Skin of body (tissue), 1 donor: ENCODE measurements at regions not wholly inside any gene's neighbourhood (a gene's known extent, or its start where the extent isn't known, plus 50 kb on each side); places are given as distances from the start of the nearest gene placed in this dataset.

Experiments
- DNase-seq: peaks from one replicate; lab custom pipeline; 2025; lab: John Stamatoyannopoulos, UW

DNA sequence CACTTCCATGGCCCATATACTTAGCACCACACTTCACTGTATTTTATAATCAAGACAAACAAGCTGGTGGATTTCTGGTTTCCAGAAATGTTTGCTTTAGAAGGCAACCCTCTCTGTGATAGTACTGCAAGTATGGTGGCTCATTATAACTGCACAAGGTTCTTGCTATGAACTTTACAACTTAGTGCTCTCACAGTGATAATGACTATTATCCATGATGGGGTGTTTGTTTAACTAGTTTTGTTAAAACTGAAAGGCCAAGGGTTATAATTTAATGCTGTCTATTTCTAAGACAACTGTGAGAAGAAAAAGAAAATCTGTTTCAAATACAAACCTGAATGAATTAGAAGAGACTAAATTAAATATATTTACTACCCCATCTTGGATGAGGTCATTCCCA lies 903.2 kb downstream of the ADGRL2 start:
- no peak for DNase-seq

DNA sequence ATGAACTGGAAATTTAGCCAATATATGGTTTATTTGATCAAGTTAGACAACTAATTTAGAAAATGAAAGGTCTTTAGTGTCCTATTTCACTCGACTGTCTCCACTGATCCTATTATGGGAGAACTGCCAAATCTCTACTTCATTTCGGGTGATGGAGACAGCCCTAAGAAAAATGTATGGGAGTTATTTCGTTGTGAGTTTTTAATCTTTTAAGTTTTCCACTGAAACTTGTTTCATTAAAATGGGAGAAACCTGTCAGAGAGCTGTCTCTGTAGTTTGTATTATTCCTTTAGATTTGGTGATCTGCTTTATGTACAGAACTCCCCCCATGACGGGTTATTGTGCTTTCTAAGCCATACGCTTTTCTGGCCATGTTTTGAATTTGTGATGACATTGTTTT lies 899.7 kb downstream of the ADGRL2 start:
- no peak for DNase-seq

DNA sequence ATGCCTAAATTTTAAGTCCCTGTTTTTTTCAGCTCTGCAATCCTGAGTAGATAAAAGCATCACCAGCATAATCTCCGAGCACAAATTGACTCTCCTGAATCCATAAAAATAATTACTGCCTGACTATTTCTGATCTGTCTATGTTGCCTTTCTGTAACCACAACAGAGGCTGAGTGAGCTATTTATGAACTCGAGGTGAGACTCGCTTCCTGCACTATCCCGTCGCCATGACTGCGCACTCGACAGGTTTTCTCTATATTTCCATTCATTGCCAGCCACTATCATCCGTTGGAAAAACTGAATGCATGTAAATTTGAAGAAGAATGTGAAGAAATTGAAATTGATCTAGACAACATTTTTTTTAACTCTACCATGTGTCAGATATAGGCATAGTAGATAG lies 897.2 kb downstream of the ADGRL2 start:
- no peak for DNase-seq

DNA sequence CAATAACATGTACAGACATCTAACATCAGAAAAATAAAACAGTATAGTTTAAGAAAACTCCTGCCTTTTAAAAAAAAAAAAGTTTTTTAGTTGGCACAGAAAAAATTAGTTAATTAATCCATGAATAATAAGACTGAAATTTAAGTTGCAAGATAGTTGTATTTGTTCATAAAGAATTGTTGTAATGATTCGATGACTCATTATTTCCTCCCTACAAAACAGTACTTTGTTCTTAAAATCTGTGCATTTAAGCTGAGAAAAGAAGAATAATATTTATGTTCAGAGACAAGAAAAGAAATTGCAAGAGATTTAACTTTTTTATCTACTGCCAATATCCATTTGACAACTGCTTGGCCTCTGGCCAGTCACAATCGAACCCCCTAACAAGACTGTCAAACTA lies 894.7 kb downstream of the ADGRL2 start:
- peak; percentile 43 for DNase-seq

DNA sequence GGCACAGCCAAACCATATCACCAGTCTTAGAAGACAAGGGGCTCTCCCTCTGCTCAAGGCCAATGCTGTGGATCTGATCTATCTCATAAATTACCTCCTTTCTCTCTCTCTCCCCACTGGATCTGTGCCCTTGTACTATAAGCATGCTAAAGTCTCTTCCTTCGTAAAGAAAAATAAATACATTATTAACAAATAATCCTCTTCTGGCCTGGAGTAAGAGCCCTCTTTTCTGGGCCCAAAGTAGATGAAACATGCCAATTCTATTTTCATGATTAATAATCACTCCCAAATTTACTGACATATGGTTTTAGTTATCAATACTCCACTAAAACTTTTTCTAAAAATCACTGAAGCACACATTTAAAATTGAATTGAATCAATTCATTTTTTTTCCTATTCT lies 889.7 kb downstream of the ADGRL2 start:
- peak; percentile 28 for DNase-seq

DNA sequence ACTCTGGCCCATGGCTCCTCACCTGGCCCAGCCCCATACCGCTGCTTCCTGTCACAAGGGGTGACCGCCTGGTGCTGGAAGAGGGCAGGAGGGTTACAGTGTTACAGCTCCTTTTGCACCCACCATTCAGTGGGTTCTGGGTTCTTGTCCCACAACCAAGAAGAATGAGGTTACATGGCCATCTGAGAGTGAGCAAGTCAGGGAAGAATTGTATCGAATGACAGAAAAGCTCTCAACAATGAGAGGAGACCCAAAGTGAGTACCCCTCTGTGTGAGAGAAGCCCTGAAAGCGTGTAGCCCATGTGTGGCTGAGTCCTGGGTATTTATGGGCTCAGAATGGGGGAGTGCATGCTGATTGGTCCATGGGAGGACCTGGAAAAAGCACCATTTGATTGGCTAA lies 888.5 kb downstream of the ADGRL2 start:
- no peak for DNase-seq

DNA sequence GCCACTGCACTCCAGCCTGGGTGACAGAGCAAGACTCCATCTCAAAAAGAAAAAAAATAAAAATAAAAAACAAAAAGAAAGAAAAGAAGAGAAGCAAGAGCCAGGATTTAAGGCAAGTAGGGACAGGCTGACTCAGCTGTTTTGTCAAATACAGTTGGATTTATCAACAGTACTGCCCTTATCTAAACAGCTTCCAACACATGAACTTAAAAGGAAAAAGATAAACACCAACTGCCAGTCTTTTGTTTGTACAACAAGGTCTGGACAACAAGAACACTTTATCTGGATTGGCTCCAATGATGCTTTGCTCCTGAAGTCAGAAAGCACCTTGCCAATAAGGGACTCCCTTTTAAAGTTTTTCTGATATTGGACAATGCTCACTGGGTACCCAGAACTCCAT lies 886.0 kb downstream of the ADGRL2 start:
- no peak for DNase-seq

DNA sequence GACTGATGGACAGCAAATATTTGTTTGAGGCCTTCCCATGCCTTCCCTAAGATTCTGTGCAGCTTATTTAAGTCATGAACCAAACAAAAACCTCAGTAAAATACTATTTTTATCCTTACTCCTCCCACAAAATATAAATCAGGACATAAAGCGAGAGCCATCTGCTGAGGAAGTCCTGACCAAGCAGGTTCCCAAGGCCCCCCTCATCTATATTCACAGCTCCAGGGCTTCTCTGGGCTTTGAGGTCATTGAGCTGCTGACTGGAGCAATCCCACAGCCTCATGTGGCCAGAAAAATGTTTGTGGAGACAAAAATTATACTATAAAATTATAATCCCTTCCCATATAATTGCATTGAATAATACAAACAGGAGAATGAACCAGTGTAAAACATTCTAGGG lies 846.2 kb downstream of the ADGRL2 start:
- no peak for DNase-seq

DNA sequence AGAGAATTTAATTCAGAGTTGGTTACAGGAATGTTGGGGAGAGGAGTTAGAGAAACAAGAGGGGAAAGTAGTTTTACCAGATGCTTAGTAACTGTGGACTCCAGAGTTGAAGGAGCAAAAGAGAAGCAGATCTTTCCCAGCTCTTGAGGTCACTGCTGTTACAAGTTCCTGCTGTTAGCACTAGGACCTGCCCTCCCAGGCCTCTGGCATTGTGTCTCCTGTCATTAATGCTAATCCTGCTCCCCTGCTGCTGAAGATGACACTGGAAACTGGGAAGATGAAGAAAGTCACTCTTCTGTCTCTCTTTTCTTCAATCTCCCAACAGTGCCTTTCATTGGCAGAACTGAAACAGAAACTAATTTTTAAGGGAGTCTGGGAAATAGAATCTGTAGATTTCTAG lies 845.6 kb downstream of the ADGRL2 start:
- DNase-seq, result no peak

DNA sequence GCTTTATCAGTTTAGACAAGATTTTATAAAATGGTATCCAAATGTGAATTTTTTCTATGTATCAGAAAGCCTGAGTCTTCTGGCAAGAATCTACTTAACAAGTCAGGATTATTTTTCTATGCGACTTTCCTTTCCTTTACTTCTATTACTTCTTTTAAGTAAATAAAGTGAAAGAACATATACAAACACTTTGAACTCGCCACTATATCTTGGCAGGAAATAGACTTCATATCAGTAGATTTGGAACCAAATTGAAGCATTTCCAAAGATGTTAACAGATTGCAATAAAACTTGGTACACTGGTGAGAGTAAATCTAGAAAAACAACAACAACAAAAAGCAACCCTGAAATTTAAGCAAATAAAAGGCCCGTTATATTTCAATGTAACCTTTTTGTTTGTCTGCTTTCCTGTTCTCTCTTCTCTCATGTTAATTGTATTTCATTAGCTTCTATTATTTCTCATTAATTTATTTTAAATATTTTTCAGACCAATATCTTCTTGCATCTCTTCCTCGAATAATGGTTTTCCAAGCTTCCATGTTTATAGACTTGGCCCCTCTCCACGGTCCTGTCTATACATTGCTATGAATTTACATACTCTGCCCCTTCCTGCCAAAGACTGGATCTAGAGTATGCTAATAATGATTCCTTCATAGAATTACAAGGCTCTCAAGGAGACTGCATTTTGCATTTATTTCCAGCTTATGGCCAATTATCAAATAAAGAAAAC lies 843.6 kb downstream of the ADGRL2 start:
- DNase-seq, result no peak

DNA sequence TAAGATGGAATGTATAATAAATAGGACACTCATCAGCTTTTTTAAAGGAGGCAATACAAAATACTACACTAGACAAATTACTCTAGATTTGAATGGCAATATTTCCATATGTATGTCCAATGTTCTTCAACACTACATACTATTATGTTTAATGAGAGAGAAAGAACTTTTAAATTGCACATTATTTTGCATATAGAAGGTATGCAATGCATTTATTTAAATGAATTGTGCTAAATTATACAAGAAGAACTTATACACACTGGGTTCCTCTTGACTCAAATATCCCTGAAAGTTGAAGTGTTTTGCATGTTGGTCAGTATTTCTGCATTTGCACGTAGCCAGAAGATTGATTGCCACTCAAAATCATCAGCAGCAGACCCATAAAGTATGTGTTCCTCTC lies 839.6 kb downstream of the ADGRL2 start:
- no peak for DNase-seq

DNA sequence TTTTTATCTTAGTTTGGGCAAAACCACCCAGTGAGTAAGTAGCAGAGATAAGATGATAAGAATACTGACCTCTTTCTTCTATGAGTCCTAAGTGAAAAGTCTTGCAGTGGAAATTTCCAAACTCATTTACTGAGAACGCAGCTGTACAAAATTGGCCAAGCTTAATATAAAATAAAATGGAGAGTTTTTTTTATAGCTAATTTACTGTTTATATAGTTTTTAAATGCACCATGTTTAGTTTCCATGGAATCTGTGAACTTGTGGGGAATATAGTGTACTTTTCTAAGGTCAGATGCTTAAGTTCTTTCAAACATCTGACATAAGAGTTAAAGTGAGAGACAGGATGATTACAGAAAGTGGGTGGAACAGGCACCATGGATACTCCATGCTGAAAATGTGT lies 833.5 kb downstream of the ADGRL2 start:
- DNase-seq, result no peak

DNA sequence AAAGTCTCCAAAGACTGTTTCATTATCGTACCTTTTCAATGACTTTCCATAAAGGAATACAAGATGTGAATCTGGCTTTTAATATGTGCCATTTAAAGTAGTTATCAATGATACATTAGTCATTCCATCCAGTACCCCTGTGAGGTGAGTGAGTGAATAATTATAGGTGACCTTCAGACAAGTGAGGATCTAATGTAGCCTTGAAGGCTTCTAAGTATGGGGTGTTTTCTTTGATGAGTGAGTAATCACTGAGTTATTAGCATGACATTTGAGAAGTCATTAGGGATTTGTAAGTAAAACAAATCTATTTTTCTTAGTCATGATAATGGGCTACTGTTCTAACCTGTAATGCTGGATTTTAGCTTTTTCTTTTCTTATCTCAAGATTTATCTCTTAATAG lies 831.4 kb downstream of the ADGRL2 start:
- DNase-seq, result no peak

DNA sequence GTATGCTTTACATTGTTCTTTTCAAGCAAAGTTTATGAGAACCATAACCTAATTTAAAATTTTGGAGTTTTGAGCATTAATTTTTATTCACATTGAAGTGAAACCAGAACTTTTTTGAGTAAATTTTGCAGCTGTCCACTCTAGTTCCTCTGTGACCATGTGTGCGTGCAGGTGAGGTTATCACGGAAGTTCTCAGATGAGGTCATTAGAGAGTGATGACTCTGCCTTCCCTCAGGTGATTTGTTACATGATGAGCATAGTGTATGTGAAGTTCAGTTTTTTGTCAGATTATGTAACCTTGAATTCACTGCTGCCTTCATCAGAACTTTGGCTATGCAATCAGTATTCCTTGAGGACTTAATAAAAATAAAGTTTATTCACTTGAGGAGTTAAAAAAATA lies 828.2 kb downstream of the ADGRL2 start:
- DNase-seq, result no peak

DNA sequence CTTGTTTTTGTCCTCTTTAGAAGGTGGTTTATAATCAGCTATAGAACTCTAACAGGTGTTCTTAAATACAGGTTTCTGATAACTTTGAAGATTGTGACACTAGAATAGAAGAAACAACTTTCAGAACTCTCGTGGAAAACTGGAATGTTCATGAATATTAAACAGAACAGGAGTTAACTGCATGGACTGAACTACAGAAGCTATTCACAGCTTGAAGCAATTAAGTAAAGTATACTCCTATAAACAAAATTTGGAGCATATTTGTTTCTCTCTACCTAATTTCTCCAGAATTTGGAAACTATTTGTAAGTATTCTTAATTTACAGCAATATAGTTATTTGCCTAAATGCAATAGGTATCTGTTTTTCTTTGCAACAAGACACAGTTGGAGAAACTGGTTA lies 824.8 kb downstream of the ADGRL2 start:
- no peak for DNase-seq

DNA sequence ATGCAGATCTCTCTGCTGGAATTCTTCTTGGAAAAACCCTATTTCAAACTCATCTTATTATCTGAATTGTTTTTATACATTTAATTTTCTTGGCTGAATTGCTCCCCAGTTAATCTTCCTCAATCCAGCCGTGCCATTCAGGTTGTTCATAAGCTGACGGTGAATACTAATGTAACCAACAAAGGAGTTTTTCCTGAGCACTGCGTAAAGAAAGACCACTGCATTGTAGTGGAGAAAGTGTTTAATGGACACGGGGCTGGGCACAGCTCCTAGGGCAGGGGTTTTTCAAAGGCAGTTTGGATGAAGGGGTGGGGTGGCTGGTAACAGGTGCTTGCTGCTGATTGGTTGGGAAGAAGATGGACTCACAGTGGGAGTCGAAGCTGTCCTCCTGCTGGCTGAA lies 820.3 kb downstream of the ADGRL2 start:
- DNase-seq, result no peak

DNA sequence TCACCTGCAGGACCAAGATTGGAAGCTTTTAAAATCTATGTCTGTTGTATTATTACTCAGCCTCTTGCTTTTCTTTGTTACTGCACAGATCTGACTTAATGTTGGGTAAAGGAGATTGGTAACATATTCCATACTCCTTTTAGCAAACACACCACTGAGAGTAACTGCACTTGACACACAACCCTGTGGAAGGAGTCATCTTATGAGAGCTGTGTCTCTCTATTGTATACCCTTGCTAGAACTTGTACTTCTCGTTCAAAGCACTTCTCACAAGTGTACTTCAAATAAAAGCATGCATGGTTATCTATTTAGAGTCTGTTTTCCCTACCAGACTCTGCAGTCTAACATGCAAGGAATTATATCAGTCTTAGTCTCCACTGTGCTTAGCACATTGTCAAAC lies 813.4 kb downstream of the ADGRL2 start:
- no peak for DNase-seq

DNA sequence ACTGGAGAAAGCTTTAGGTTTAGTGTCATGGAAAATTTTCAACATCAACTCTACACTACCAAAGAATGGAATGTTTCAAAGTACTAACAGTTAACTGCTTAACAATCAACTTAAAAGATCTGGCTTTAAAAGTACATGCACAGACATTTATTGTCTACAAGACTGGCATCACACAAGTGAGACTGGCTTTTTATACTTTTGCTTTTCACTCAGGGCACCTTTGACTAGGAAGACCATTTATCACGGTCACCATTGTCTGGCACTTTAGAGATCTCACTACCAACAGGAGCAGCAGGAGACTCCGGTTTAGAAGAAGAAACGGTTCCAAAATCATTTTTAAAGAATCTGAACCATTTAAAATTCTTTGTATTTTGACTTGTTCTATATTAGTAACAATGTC lies 812.3 kb downstream of the ADGRL2 start:
- no peak for DNase-seq

DNA sequence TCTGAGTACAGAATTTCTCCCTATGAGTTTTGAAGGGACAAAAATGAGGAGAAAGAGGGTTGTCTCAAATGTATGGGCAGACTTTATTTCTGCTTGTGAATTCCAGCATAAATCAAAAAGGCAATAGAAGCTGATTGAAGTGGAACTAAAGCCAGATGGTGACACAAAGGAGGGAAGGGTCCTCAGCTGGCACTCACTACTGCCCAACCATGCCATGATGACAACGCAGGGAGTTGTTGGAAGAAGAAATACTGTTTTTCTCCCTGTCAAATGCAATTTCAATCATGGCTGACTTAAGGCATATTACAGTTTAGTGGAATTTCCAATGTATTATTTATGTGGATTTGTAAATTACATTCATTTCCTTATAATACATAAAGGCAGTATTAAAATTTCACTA lies 805.8 kb downstream of the ADGRL2 start:
- DNase-seq, result no peak

DNA sequence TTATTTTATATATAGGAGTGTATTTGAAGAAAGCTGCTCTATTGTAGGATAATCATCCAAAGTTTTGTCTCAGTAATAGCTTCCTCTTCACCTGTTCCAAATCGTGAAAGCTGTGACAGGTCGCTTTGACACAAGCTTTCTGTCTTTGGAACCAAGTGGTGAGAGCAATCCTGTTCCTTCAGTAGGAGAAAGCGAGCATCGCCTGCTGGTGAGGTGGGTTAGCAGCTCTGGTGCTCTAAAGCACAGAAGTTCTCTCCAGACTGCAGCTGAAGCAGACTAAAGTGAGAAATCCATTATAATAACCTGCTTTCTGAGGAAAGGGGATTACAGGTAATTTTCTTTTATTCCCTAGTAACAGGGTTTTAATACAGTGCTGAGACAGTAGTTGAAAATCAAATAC lies 803.8 kb downstream of the ADGRL2 start:
- no peak for DNase-seq

DNA sequence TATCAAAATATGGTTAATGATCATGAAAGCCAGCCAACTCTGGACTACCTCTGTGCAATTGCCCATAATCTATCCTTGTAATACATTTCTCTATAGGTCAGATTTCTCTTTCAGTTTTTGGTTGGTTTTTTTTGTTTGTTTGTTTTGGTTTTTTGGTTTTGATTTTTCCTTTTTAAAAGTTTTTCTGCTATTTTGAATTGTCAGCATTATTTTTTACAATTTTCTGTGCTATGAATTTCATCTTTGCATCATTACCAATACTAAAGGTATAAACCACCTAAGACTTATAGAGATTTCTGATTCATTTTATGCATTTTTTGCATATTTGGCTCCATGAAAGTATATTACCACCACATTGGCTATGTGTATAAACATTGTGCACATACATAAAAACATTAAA lies 799.6 kb downstream of the ADGRL2 start:
- DNase-seq, result no peak

DNA sequence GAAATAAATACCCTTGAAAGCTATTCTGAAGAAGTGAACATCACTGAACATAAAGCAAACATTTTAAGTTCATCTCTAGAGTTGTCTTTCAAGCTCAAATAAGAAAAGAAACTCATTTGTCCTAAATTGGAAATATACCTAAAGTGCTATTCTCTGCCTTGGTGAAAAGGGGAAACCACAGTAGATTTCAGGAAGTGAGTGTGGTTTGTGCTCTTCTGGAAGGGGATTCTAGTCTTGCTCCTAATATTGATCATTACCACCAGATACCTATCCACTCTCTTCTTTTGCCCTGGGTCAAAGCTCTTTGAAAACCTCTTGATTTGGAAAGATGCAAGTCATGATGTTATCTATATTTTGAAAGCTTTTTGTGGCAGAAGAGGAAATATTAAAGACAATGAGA lies 798.1 kb downstream of the ADGRL2 start:
- no peak for DNase-seq

DNA sequence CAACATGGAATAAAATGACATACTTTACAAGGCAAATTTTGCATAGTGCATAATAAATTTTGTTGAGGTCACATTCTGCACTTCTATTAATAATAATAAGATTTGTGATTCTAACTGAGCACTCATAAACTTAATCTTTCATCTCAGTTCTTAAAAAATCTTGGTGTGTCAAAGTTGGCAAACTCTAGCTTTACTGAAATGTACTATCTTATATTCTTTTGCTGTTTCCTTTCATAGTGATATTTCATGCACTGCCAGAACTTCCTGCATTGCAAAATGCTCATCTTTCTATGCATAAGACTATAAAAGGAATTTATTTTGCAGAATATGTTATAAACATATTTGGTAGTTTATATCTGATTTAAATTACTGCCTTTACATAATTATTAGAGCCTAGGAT lies 797.6 kb downstream of the ADGRL2 start:
- DNase-seq, result peak; percentile 54

DNA sequence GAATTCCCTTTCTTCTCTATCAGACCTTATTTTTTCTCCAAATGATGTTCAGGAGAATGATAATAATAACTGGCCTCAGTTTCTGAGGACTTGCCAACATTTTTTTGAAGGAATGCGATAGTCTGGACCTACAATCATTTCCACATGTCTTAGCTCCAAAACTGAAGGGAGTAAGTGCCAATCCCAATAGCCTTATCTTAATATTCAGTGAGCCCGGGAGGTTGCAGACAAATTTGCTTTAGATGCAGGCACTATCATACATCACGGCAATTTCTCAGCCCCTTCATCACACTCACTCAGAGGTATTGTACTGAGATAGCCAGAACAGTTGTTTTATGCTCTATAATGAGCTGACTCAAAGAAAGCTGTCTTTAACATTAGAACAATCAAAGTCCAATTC lies 796.9 kb downstream of the ADGRL2 start:
- DNase-seq, result peak; percentile 74
